OCI-LY7 (cell line): ENCODE measurements at regions not wholly inside any gene's neighbourhood (a gene's known extent, or its start where the extent isn't known, plus 50 kb on each side); places are given as distances from the start of the nearest gene placed in this dataset.

ENCODE experiments used
- BruUV-seq: library from RNA; stranded (reverse); fragments of 400-500 nt; replicated peaks from 2 replicates; lab custom pipeline; 2021; lab: Mats Ljungman, UMichigan
- CTCF ChIA-PET: fragments of 300-600 bp; sonication (Branson Sonifier 250); formaldehyde crosslinking; loops from one replicate; lab custom pipeline; 2022; ENCODE audit warnings: antibody characterized with exemption; ENCODE audit not compliant: unreplicated experiment; lab: Charles Lee
- POLR2A ChIA-PET: fragments of 300-600 bp; sonication (Branson Sonifier 250); formaldehyde crosslinking; loops from one replicate; lab custom pipeline; 2022; ENCODE audit warnings: antibody characterized with exemption; lab: Charles Lee
- DNase-seq: peaks from one replicate; pipeline ENCODE4 v3.0.0-alpha.2; 2015; ENCODE audit warnings: low spot score
- H2AFZ ChIP-seq: fragments of 200-600 bp; sonication (generic), shearing (Covaris generic); 2 replicates; pipeline ENCODE4 v1.6.1; 2014; ENCODE audit warnings: mild to moderate bottlenecking, antibody characterized with exemption, low read length, moderate library complexity
- H3K27ac ChIP-seq: fragments of 200-600 bp; sonication (generic); 2 replicates; pipeline ENCODE4 v1.5.1; 2014; ENCODE audit warnings: mixed run types, low read depth, mild to moderate bottlenecking, moderate library complexity, low read length, inconsistent platforms; ENCODE audit not compliant: poor library complexity, severe bottlenecking
- H3K36me3 ChIP-seq: fragments of 200-600 bp; sonication (generic); 2 replicates; pipeline ENCODE4 v1.6.1; 2014; ENCODE audit warnings: mild to moderate bottlenecking, antibody characterized with exemption, low read length, moderate library complexity, mixed read lengths; ENCODE audit not compliant: insufficient read depth
- H3K4me1 ChIP-seq: fragments of 200-600 bp; sonication (generic); 2 replicates; pipeline ENCODE4 v1.5.1; 2014; ENCODE audit warnings: mild to moderate bottlenecking, low read length; ENCODE audit not compliant: insufficient read depth, poor library complexity, severe bottlenecking
- H3K4me2 ChIP-seq: fragments of 200-600 bp; sonication (generic); 2 replicates; pipeline ENCODE4 v1.6.1; 2014; ENCODE audit warnings: mild to moderate bottlenecking, low read length
- H3K4me3 ChIP-seq: fragments of 200-600 bp; sonication (generic); 2 replicates; pipeline ENCODE4 v1.5.1; 2014; ENCODE audit warnings: mild to moderate bottlenecking, low read depth, low read length; ENCODE audit not compliant: poor library complexity, severe bottlenecking
- H3K79me2 ChIP-seq: fragments of 200-600 bp; sonication (generic); 2 replicates; pipeline ENCODE4 v1.6.1; 2016; ENCODE audit warnings: low read depth, mild to moderate bottlenecking, low read length, moderate library complexity, mixed read lengths; ENCODE audit not compliant: insufficient read depth
- H3K9me2 ChIP-seq: fragments of 200-600 bp; sonication (generic); 2 replicates; pipeline ENCODE4 v1.6.1; 2016; ENCODE audit warnings: mild to moderate bottlenecking, low read length, mixed read lengths; ENCODE audit not compliant: insufficient read depth
- H3K9me3 ChIP-seq: fragments of 200-600 bp; sonication (generic); 2 replicates; pipeline ENCODE4 v1.6.1; 2014; ENCODE audit warnings: mild to moderate bottlenecking, mixed run types, low read length, mixed read lengths
- H4K20me1 ChIP-seq: fragments of 200-600 bp; sonication (generic); 2 replicates; pipeline ENCODE4 v1.6.1; 2014; ENCODE audit warnings: mild to moderate bottlenecking, antibody characterized with exemption, low read length, moderate library complexity, mixed read lengths; ENCODE audit not compliant: insufficient read depth
- EZH2phosphoT487 ChIP-seq: fragments of 200-600 bp; sonication (generic); IDR thresholded peaks from 2 replicates; pipeline ENCODE4 v1.6.1; 2018; ENCODE audit warnings: low read depth, borderline replicate concordance, mild to moderate bottlenecking, mixed run types, antibody characterized with exemption, low read length, moderate library complexity, mixed read lengths
- intact Hi-C: fragments of 100-400 bp; cut with micrococcal nuclease; formaldehyde crosslinking; loops from one replicate; pipeline ENCODE4 v1.10.0; 2022; ENCODE audit not compliant: unreplicated experiment
- TF ChIP-seq, protein P1 (sequence below): fragments of 200-600 bp; sonication (generic); conservative IDR thresholded peaks from 2 replicates; pipeline ENCODE4 v1.5.1; 2014; ENCODE audit warnings: mild to moderate bottlenecking, antibody characterized with exemption, low read length, moderate library complexity, mixed read lengths

DNA sequence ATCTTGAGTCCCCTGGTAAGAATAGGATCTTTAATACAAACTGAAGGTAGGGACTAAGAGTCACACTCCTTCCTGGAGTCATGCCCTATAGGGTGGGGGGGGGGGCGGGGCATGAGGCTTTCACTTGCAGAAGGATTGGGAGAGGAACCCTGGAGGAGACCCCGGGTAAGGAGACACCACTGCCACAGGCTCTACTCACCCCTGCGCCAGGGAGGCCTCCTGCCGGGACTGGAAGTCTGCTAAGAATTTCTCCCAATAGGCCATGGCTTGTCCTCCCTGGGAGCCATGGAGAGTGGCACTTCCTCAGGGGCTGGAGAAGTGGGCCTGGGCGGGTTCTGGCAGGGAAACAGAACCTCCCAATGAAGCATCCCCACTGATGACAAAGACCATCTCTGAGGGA lies 645.3 kb upstream of the RAB6C start:
- H3K36me3 ChIP-seq: no peaks in the 10 kb centered on the region
- no peaks in the 10 kb centered on the region for H3K9me3 ChIP-seq
- H3K79me2 ChIP-seq: no peaks in the 10 kb centered on the region
- intact Hi-C loops: no loop called here
- no peak for DNase-seq
- H2AFZ ChIP-seq: no peak overlapping the region
- ChIA-PET CTCF (no interaction called here), POLR2A (no interaction called here)
- no peaks in the 10 kb centered on the region for H3K9me2 ChIP-seq
- H3K4me2 ChIP-seq: no peak overlapping the region
- no peaks in the 10 kb centered on the region for H3K4me1 ChIP-seq
- no peaks in the 10 kb centered on the region for H4K20me1 ChIP-seq
- no peak overlapping the region for H3K27ac ChIP-seq
- TF ChIP-seq EZH2phosphoT487: no peak
- TF ChIP-seq, protein P1, sequence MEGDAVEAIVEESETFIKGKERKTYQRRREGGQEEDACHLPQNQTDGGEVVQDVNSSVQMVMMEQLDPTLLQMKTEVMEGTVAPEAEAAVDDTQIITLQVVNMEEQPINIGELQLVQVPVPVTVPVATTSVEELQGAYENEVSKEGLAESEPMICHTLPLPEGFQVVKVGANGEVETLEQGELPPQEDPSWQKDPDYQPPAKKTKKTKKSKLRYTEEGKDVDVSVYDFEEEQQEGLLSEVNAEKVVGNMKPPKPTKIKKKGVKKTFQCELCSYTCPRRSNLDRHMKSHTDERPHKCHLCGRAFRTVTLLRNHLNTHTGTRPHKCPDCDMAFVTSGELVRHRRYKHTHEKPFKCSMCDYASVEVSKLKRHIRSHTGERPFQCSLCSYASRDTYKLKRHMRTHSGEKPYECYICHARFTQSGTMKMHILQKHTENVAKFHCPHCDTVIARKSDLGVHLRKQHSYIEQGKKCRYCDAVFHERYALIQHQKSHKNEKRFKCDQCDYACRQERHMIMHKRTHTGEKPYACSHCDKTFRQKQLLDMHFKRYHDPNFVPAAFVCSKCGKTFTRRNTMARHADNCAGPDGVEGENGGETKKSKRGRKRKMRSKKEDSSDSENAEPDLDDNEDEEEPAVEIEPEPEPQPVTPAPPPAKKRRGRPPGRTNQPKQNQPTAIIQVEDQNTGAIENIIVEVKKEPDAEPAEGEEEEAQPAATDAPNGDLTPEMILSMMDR: no peak
- BruUV-seq: no TSS peak
- H3K4me3 ChIP-seq: no peak overlapping the region

DNA sequence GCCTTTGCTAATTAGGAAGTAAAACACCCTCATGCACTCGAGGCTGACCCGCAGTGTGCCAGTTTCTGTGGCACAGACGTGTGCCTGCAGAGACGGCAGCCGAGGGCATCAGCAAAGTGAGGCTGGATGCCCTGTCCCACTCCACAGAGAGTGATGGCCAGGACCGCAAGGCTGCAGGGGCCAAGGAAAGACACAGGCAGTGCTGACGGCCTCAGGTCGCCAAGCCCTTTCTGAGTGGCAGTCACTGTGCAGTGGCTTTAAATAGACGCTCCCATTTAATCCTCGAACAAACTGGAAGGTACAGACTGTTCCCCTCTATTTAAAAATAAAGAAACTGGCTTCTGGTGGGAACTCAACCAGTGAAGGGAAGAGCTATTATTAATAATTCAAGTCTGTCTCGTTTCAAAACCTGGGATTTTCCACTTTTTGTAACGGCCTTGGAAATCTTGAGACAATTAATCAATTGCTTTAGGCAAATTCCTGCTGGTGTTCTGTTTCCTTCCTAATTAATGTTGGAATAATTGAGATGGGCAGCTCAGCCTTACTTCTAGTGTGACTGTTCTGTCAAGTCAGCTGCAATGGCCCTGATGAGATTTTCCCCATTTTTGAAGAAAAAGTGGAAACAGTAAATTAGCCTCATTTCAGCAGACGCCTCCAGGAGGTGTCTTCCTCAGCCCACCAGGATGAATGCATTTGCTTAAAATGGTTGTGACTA lies 644.6 kb upstream of the RAB6C start:
- Histone ChIP-seq H4K20me1 (no peaks in the 10 kb centered on the region), H3K4me1 (no peaks in the 10 kb centered on the region), H3K9me2 (no peaks in the 10 kb centered on the region), H3K9me3 (no peaks in the 10 kb centered on the region), H3K79me2 (no peaks in the 10 kb centered on the region), H3K4me2 (no peak overlapping the region), H3K27ac (no peak overlapping the region), H3K36me3 (no peaks in the 10 kb centered on the region), H2AFZ (no peak overlapping the region), H3K4me3 (no peak overlapping the region)
- BruUV-seq: no TSS peak
- TF ChIP-seq, protein P1: no peak
- no peak for TF ChIP-seq EZH2phosphoT487
- DNase-seq: no peak
- intact Hi-C loops: no loop called here
- CTCF ChIA-PET: no interaction called here
- POLR2A ChIA-PET: no interaction called here

DNA sequence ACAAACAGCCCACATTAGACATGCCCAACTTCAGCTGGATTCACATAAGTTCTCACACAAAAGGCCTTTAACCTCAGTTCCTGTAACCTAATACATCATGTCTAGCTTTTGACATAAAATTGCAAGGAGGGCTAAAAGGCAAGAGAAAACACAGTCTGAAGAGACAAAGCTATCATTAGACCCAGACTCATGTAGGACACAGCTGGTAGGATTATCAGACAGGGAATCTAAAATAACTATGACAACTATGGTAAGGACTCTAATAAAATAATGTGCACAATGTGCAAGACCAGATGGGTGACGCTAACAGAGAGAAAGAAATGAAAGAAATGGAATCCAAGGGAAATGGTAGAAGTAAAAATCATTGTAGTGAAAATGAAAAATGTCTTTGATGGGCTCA lies 643.2 kb upstream of the RAB6C start:
- DNase-seq: no peak
- no peaks in the 10 kb centered on the region for H3K9me2 ChIP-seq
- H2AFZ ChIP-seq: no peak overlapping the region
- no peaks in the 10 kb centered on the region for H3K36me3 ChIP-seq
- H3K27ac ChIP-seq: no peak overlapping the region
- no peak overlapping the region for H3K4me2 ChIP-seq
- H3K4me3 ChIP-seq: no peak overlapping the region
- ChIA-PET CTCF (no interaction called here), POLR2A (no interaction called here)
- H3K79me2 ChIP-seq: no peaks in the 10 kb centered on the region
- no peaks in the 10 kb centered on the region for H4K20me1 ChIP-seq
- intact Hi-C loops: no loop called here
- TF ChIP-seq, protein P1: no peak
- no peak for TF ChIP-seq EZH2phosphoT487
- no TSS peak for BruUV-seq
- no peaks in the 10 kb centered on the region for H3K9me3 ChIP-seq
- no peaks in the 10 kb centered on the region for H3K4me1 ChIP-seq
